Keratinocyte (primary cell): ENCODE measurements at regions not wholly inside any gene's neighbourhood (a gene's known extent, or its start where the extent isn't known, plus 50 kb on each side); places are given as distances from the start of the nearest gene placed in this dataset.

Experiments used
- DNase-seq: peaks from one replicate; pipeline ENCODE4 v3.0.0-alpha.2; 2011; ENCODE audit warnings: low read depth, missing footprints, low spot score
- FAIRE-seq: peaks from 2 replicates; lab custom pipeline; 2011; peaks lifted over from hg19 to GRCh38; lab: Jason Lieb, UNC
- H2AFZ ChIP-seq: 2 replicates; pipeline ENCODE4 v1.6.0; 2012; ENCODE audit warnings: low read length, control low read depth, inconsistent platforms; ENCODE audit not compliant: control insufficient read depth
- H3K27ac ChIP-seq: 2 replicates; pipeline ENCODE4 v1.5.1; 2011; ENCODE audit warnings: low read length; ENCODE audit not compliant: control insufficient read depth, insufficient read depth
- H3K27me3 ChIP-seq: 3 replicates; pipeline ENCODE4 v1.6.0; 2011; ENCODE audit warnings: low read length; ENCODE audit not compliant: control insufficient read depth, insufficient read depth; ENCODE audit errors: extremely low read depth
- H3K36me3 ChIP-seq, 2 experiments: 2 replicates in 1 of 2; 3 replicates in 1 of 2; pipeline ENCODE4 v1.5.1; 2011; ENCODE audit warnings: low read length in 2 of 2, mild to moderate bottlenecking in 1 of 2; ENCODE audit not compliant: control insufficient read depth in 2 of 2, insufficient read depth in 2 of 2; ENCODE audit errors: extremely low read depth in 1 of 2
- H3K4me1 ChIP-seq: 3 replicates; pipeline ENCODE4 v1.5.1; 2011; ENCODE audit warnings: low read length; ENCODE audit not compliant: control insufficient read depth, insufficient read depth; ENCODE audit errors: extremely low read depth
- H3K4me2 ChIP-seq: 3 replicates; pipeline ENCODE4 v1.6.0; 2011; ENCODE audit warnings: low read depth, low read length; ENCODE audit not compliant: control insufficient read depth, insufficient read depth; ENCODE audit errors: extremely low read depth
- H3K4me3 ChIP-seq, 3 experiments: fragments of 200-600 bp in 1 of 3; sonication (generic) in 1 of 3; 2 replicates in 2 of 3; 3 replicates in 1 of 3; pipeline ENCODE4 v1.5.1; 2011 to 2016; ENCODE audit warnings: low read length in 3 of 3, mild to moderate bottlenecking in 3 of 3, control low read depth in 2 of 3, inconsistent platforms in 1 of 3, low read depth in 1 of 3, mixed read lengths in 1 of 3, mixed run types in 1 of 3, moderate library complexity in 1 of 3; ENCODE audit not compliant: control insufficient read depth in 2 of 3, insufficient read depth in 2 of 3; ENCODE audit errors: extremely low read depth in 1 of 3
- H3K79me2 ChIP-seq: 2 replicates; pipeline ENCODE4 v1.6.0; 2012; ENCODE audit warnings: low read length; ENCODE audit not compliant: control insufficient read depth, insufficient read depth
- H3K9ac ChIP-seq: 3 replicates; pipeline ENCODE4 v1.6.0; 2011; ENCODE audit warnings: low read length; ENCODE audit not compliant: control insufficient read depth, insufficient read depth; ENCODE audit errors: extremely low read depth
- H3K9me1 ChIP-seq: 3 replicates; pipeline ENCODE4 v1.6.0; 2011; ENCODE audit warnings: low read length; ENCODE audit not compliant: control insufficient read depth, insufficient read depth; ENCODE audit errors: extremely low read depth
- H3K9me3 ChIP-seq: 2 replicates; pipeline ENCODE4 v1.5.1; 2012; ENCODE audit warnings: low read depth, low read length; ENCODE audit not compliant: control insufficient read depth
- H4K20me1 ChIP-seq: 3 replicates; pipeline ENCODE4 v1.6.0; 2011; ENCODE audit warnings: low read length; ENCODE audit not compliant: control insufficient read depth, insufficient read depth; ENCODE audit errors: extremely low read depth
- CTCF ChIP-seq, 3 experiments: IDR thresholded peaks in 1 of 3; conservative IDR thresholded peaks in 1 of 3; optimal IDR thresholded peaks in 1 of 3; 2 replicates in 2 of 3; 3 replicates in 1 of 3; pipeline versions ENCODE3 to v1.5.1; 2011; ENCODE audit warnings: low read length in 3 of 3, mild to moderate bottlenecking in 3 of 3, moderate library complexity in 2 of 3, control low read depth in 1 of 3, inconsistent platforms in 1 of 3; ENCODE audit not compliant: insufficient read depth in 2 of 3; ENCODE audit errors: extremely low read depth in 1 of 3
- EZH2 ChIP-seq: IDR thresholded peaks from one replicate; pipeline ENCODE4 v1.6.1; 2012; ENCODE audit warnings: inconsistent platforms, mild to moderate bottlenecking, low read length, moderate library complexity
- dilution Hi-C: fragments of 300-500 bp; cut with MboI; formaldehyde crosslinking; loops from one replicate; pipeline ENCODE4 v1.7.0; 2020; ENCODE audit warnings: low sequenced_read_pairs; ENCODE audit not compliant: extremely low pct_ligation_motif_present

DNA sequence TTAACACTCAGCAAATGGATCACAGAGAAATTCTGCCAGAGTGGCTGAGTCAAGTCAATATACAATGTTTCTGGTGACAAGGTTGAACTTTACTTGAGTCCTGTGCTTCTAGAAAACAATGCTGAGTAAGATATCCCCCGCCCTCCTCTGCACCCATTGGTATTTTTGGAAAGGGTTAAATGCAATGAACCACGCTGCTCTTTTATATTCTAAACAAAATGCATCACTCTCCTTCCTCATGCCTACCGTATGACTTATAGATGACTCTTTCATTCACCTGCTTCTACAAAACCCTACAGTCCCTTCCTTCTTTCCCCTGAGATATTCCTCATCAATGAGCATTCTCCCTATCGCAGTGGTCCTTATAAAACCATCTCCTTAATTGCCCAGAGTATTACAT lies 168.8 kb downstream of the TXNL1 start:
- Histone ChIP-seq H3K9me3 (no peaks in the 10 kb centered on the region), H3K9ac (no peak overlapping the region), H3K36me3 (no peaks in the 10 kb centered on the region), H3K4me1 (no peaks in the 10 kb centered on the region), H2AFZ (no peak overlapping the region), H3K9me1 (no peaks in the 10 kb centered on the region), H3K27me3 (no peaks in the 10 kb centered on the region), H4K20me1 (no peaks in the 10 kb centered on the region), H3K4me3 (no peak overlapping the region), H3K27ac (no peak overlapping the region), H3K4me2 (no peak overlapping the region), H3K79me2 (no peaks in the 10 kb centered on the region)
- no peak for FAIRE-seq
- no peak for DNase-seq
- TF ChIP-seq EZH2: no peak
- no peak for TF ChIP-seq CTCF (optimal IDR thresholded peaks at IDR 0.05 in 1 of 3, IDR thresholded peaks at IDR 0.05 in 1 of 3, conservative IDR thresholded peaks at IDR 0.05 in 1 of 3; ENCODE audit: extremely low read depth in 1 of 3, insufficient read depth in 2 of 3, low read length in 3 of 3)
- dilution Hi-C loops: no loop called here

DNA sequence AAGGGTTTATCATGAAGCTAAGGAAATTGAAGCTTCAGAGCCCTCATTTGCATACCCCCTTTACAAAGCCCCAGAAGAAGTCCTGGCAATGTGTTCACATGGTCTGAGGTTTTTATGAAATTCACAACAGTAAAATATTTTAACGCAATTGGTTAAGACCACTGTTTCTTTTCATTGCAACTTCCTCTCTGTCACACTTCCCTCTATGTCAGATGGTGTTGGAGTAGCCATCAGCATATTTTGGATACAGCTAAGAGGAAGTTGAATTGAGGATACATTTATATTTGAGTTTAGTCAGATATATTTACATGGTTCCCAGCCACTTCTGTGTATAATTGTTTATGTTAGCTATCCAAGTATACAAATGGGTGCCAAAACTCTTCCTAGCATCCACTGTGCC lies 170.0 kb downstream of the TXNL1 start:
- Histone ChIP-seq H3K9ac (no peak overlapping the region), H3K27me3 (no peaks in the 10 kb centered on the region), H3K4me3 (no peak overlapping the region), H3K9me1 (no peaks in the 10 kb centered on the region), H3K9me3 (no peaks in the 10 kb centered on the region), H3K79me2 (no peaks in the 10 kb centered on the region), H3K4me2 (no peak overlapping the region), H3K4me1 (no peaks in the 10 kb centered on the region), H2AFZ (no peak overlapping the region), H4K20me1 (no peaks in the 10 kb centered on the region), H3K27ac (no peak overlapping the region), H3K36me3 (no peaks in the 10 kb centered on the region)
- dilution Hi-C loops: no loop called here
- no peak for FAIRE-seq
- TF ChIP-seq EZH2: no peak
- no peak for TF ChIP-seq CTCF (optimal IDR thresholded peaks at IDR 0.05 in 1 of 3, IDR thresholded peaks at IDR 0.05 in 1 of 3, conservative IDR thresholded peaks at IDR 0.05 in 1 of 3; ENCODE audit: extremely low read depth in 1 of 3, insufficient read depth in 2 of 3, low read length in 3 of 3)
- no peak for DNase-seq
